Panc1 (cell line): ENCODE measurements at regions not wholly inside any gene's neighbourhood (a gene's known extent, or its start where the extent isn't known, plus 50 kb on each side); places are given as distances from the start of the nearest gene placed in this dataset.
"Not testable (repeated sequence)": the region's sequence is repeated elsewhere in the genome, so short reads cannot be mapped to it uniquely, and the experiment has no call there.

ENCODE experiments used
- ATAC-seq: fragments of 200-7000 bp; cut with Tn5 transposase; 2 replicates; pipeline ENCODE4 v1.9.1; 2020; ENCODE audit warnings: mild to moderate bottlenecking, moderate library complexity
- BruUV-seq: library from RNA; stranded (reverse); fragments of 400-500 nt; replicated peaks from 2 replicates; lab custom pipeline; 2021; lab: Mats Ljungman, UMichigan
- CTCF ChIA-PET: fragments of 300-600 bp; sonication (Branson Sonifier 250); formaldehyde crosslinking; loops from one replicate; lab custom pipeline; 2022; ENCODE audit warnings: antibody characterized with exemption; lab: Charles Lee
- POLR2A ChIA-PET: fragments of 300-600 bp; sonication (Branson Sonifier 250); formaldehyde crosslinking; loops from one replicate; lab custom pipeline; 2022; ENCODE audit warnings: antibody characterized with exemption; lab: Charles Lee
- DNase-seq: peaks from one replicate; pipeline ENCODE4 v3.0.0-alpha.2; 2010; ENCODE audit warnings: low read depth, low spot score
- H3K27ac ChIP-seq: 2 replicates; pipeline ENCODE4 v1.5.1; 2011; ENCODE audit warnings: mild to moderate bottlenecking, low read length, inconsistent platforms
- H3K27me3 ChIP-seq: fragments of 200-500 bp; sonication (Bioruptor generic); 2 replicates; pipeline ENCODE4 v1.6.0; 2014; ENCODE audit warnings: low read length, inconsistent platforms; ENCODE audit not compliant: control insufficient read depth, insufficient read depth
- H3K36me3 ChIP-seq: fragments of 200-500 bp; sonication (Bioruptor generic); 2 replicates; pipeline ENCODE4 v1.5.1; 2014; ENCODE audit warnings: inconsistent platforms, mild to moderate bottlenecking, low read length, moderate library complexity; ENCODE audit not compliant: control insufficient read depth, insufficient read depth
- H3K4me1 ChIP-seq: 2 replicates; pipeline ENCODE4 v1.5.1; 2011; ENCODE audit warnings: inconsistent platforms, mild to moderate bottlenecking, low read length, moderate library complexity; ENCODE audit not compliant: control insufficient read depth, insufficient read depth
- H3K4me3 ChIP-seq, 2 experiments: 2 replicates each; pipeline ENCODE4 v1.5.1; 2011 to 2012; ENCODE audit warnings: low read depth in 2 of 2, low read length in 2 of 2, mild to moderate bottlenecking in 2 of 2, inconsistent platforms in 1 of 2, moderate library complexity in 1 of 2
- H3K9me3 ChIP-seq: fragments of 200-500 bp; sonication (Bioruptor generic); 2 replicates; pipeline ENCODE4 v1.5.1; 2014; ENCODE audit warnings: low read depth, mild to moderate bottlenecking, inconsistent platforms, low read length, moderate library complexity; ENCODE audit not compliant: control insufficient read depth, insufficient read depth
- CTCF ChIP-seq: fragments of 450-650 bp; IDR thresholded peaks from 2 replicates; pipeline ENCODE4 v1.5.1; 2017; ENCODE audit warnings: mild to moderate bottlenecking
- POLR2AphosphoS5 ChIP-seq: IDR thresholded peaks from 2 replicates; pipeline ENCODE4 v1.6.1; 2012; ENCODE audit warnings: mild to moderate bottlenecking, low read depth, low read length, moderate library complexity
- SIN3A ChIP-seq: IDR thresholded peaks from 2 replicates; pipeline ENCODE4 v1.6.1; 2012; ENCODE audit warnings: low read depth, mild to moderate bottlenecking, low read length, moderate library complexity, borderline replicate concordance; ENCODE audit not compliant: insufficient read depth
- TCF7L2 ChIP-seq: IDR thresholded peaks from 2 replicates; pipeline ENCODE4 v1.6.1; 2011; ENCODE audit warnings: mild to moderate bottlenecking, low read depth, low read length, inconsistent platforms
- in situ Hi-C: cut with HindIII; loops from 2 replicates; pipeline ENCODE4 v1.10.0; 2016; ENCODE audit warnings: low sequenced_read_pairs, low pct_unique_long_range_greater_than_20kb
- intact Hi-C: fragments of 100-400 bp; cut with micrococcal nuclease; formaldehyde crosslinking; loops from one replicate; pipeline ENCODE4 v1.10.0; 2022; ENCODE audit not compliant: unreplicated experiment
- TF ChIP-seq, protein P1 (sequence below), 2 experiments: IDR thresholded peaks; 2 replicates each; pipeline ENCODE4 v1.6.1; 2011 to 2012; ENCODE audit warnings: low read depth in 2 of 2, control low read depth in 1 of 2, low read length in 1 of 2, mild to moderate bottlenecking in 1 of 2, moderate library complexity in 1 of 2; ENCODE audit not compliant: insufficient read depth in 1 of 2

DNA sequence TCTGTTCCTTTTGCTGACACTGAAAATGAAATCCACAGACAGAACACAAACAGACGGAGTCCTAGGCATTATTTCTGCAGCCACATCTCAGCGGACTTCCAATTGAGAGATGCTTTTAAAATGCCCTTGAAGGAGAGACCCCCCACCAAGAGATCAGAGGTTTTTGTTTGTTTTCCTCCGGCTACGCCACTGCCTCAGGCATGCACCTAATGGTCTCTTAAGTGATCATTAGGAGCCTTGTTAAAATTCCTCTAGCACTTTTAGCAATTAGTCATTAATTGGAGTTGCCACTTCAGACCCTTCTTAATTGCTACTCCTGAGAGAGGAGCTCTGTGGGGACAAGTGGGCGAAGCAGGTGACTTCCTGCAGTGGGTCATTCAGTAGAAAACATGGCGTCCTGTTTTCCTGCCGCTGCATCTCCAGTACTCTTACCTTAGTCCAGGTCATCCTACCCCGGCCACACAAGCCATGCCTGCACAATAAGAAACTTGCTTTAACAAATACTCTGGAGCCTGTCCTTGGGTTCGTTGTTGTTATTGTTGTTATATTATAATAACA, 257.7 kb upstream of the CHAC2 start:
- Histone ChIP-seq H3K4me3 (no peak overlapping the region), H3K27me3 (no peaks in the 10 kb centered on the region), H3K36me3 (no peaks in the 10 kb centered on the region), H3K4me1 (no peaks in the 10 kb centered on the region), H3K9me3 (no peaks in the 10 kb centered on the region), H3K27ac (no peak overlapping the region)
- in situ Hi-C loops = no loop called here
- ChIA-PET POLR2A (interaction anchor here (0.7 kb wide), 1 partner anchor 17 kb away, joined by 3 read pairs; no protein-coding TSS in a partner anchor), CTCF (no interaction called here)
- TF ChIP-seq CTCF (no peak), SIN3A (no peak), TCF7L2 (no peak), POLR2AphosphoS5 (no peak)
- TF ChIP-seq, protein P1, sequence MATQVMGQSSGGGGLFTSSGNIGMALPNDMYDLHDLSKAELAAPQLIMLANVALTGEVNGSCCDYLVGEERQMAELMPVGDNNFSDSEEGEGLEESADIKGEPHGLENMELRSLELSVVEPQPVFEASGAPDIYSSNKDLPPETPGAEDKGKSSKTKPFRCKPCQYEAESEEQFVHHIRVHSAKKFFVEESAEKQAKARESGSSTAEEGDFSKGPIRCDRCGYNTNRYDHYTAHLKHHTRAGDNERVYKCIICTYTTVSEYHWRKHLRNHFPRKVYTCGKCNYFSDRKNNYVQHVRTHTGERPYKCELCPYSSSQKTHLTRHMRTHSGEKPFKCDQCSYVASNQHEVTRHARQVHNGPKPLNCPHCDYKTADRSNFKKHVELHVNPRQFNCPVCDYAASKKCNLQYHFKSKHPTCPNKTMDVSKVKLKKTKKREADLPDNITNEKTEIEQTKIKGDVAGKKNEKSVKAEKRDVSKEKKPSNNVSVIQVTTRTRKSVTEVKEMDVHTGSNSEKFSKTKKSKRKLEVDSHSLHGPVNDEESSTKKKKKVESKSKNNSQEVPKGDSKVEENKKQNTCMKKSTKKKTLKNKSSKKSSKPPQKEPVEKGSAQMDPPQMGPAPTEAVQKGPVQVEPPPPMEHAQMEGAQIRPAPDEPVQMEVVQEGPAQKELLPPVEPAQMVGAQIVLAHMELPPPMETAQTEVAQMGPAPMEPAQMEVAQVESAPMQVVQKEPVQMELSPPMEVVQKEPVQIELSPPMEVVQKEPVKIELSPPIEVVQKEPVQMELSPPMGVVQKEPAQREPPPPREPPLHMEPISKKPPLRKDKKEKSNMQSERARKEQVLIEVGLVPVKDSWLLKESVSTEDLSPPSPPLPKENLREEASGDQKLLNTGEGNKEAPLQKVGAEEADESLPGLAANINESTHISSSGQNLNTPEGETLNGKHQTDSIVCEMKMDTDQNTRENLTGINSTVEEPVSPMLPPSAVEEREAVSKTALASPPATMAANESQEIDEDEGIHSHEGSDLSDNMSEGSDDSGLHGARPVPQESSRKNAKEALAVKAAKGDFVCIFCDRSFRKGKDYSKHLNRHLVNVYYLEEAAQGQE (IDR thresholded peaks at IDR 0.05; ENCODE audit: insufficient read depth in 1 of 2, low read depth in 2 of 2, low read length in 1 of 2) = no peak
- no TSS peak for BruUV-seq
- DNase-seq (no peak), ATAC-seq (no peak)
- intact Hi-C loops = no loop called here

DNA sequence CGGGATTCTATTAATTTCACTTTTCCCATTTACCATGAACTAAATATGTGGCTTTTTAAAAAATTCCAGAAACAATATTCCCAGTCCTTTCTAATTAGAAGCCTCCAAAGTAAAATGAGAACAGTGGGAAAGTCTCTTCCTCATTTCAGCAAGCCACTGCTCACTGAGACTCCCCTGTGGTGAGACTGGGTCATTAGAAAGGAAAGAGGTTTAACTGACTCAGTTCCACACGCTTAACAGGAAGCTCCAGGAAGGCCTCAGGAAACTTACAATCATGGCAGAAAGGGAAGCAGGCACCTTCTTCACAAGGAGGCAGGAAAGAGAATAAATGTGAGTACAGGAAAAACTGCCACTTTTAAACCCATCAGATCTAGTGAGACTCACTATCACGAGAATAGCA, 258.9 kb upstream of the CHAC2 start:
- no peak overlapping the region for H3K27ac ChIP-seq
- in situ Hi-C loops = no loop called here
- DNase-seq (no peak), ATAC-seq (no peak)
- BruUV-seq = no TSS peak
- CTCF ChIA-PET = no interaction called here
- H3K36me3 ChIP-seq = no peaks in the 10 kb centered on the region
- TF ChIP-seq TCF7L2 (no peak), POLR2AphosphoS5 (no peak), CTCF (peak; percentile 15; the same call in 1 of the 2 replicates)
- H3K4me3 ChIP-seq = no peak overlapping the region
- H3K4me1 ChIP-seq = no peaks in the 10 kb centered on the region
- POLR2A ChIA-PET = no interaction called here
- intact Hi-C loops = no loop called here
- H3K9me3 ChIP-seq = no peaks in the 10 kb centered on the region
- no peaks in the 10 kb centered on the region for H3K27me3 ChIP-seq

- H3K36me3 ChIP-seq, H3K27ac ChIP-seq, intact Hi-C loops, H3K27me3 ChIP-seq, BruUV-seq, H3K4me3 ChIP-seq, in situ Hi-C loops, POLR2A ChIA-PET, CTCF ChIA-PET, ATAC-seq, H3K9me3 ChIP-seq, DNase-seq, H3K4me1 ChIP-seq: not testable (repeated sequence)
Measured at GRCh38 chr2:53507070-53507469, 260.5 kb upstream of the CHAC2 start.
